ENCODE measurements at regions not wholly inside any gene's neighbourhood (a gene's known extent, or its start where the extent isn't known, plus 50 kb on each side); places are given as distances from the start of the nearest gene placed in this dataset.

GRCh38 chr4:96099031-96099430 is 259.1 kb downstream of the PDHA2 start:
- TF ChIP-seq CTCF (IDR thresholded peaks at IDR 0.05) (no peak), POLR2A (IDR thresholded peaks at IDR 0.05) (no peak)
